Colonic mucosa (tissue), 4 donors: ENCODE measurements at regions not wholly inside any gene's neighbourhood (a gene's known extent, or its start where the extent isn't known, plus 50 kb on each side); places are given as distances from the start of the nearest gene placed in this dataset.

ENCODE experiments used
- DNase-seq: peaks from one replicate; pipeline ENCODE4 v3.0.0-alpha.2; 2020
- H3K27ac ChIP-seq: fragments of 200-600 bp; one replicate; pipeline ENCODE4 v1.8.0; 2021
- H3K27me3 ChIP-seq: fragments of 200-600 bp; one replicate; pipeline ENCODE4 v1.8.0; 2021
- H3K36me3 ChIP-seq: fragments of 200-600 bp; one replicate; pipeline ENCODE4 v1.8.0; 2021
- H3K4me1 ChIP-seq: fragments of 200-600 bp; one replicate; pipeline ENCODE4 v1.8.0; 2021; ENCODE audit warnings: mild to moderate bottlenecking
- H3K4me3 ChIP-seq: fragments of 200-600 bp; one replicate; pipeline ENCODE4 v1.8.0; 2021
- H3K9ac ChIP-seq, 2 donors: one replicate each; pipeline ENCODE4 v1.7.0; 2013; ENCODE audit warnings: control low read depth in 2 of 2, low read depth in 2 of 2, low read length in 2 of 2
- H3K9me3 ChIP-seq: fragments of 200-600 bp; one replicate; pipeline ENCODE4 v1.8.0; 2021
- intact Hi-C: fragments of 100-400 bp; cut with DNase I; formaldehyde crosslinking; loops from one replicate; pipeline ENCODE4 v1.14.1; 2022
- TF ChIP-seq, protein P1 (sequence below): fragments of 200-600 bp; IDR thresholded peaks from one replicate; pipeline ENCODE4 v1.8.0; 2022; ENCODE audit warnings: antibody characterized with exemption, mild to moderate bottlenecking
- donor health status: healthy.
- donor health status: DM: no; HTN: no; CAD: no.
- donor health status: DM: no; HTN: no; CAD: no.

DNA sequence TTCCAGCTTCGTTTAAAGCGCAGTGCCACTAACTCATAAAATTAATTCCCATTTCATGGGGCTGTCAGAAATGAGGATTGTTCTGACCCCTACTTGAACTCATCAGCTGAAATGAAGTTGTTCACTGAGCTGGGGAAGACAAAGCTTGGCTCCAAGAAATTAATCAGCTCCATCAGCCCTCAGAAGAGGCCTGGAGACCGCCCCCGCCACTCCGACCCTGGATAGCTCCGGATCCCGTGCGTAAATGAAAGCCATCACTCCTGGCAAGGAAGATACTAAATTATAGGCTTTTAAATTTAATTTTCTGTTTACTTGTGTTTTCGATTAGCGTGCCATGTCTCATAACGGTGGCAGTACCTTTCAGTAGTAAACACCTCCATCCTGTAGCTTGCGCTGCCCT is 142.8 kb upstream of the IRX2 start:
- H3K4me1 ChIP-seq, result no peaks in the 10 kb centered on the region
- H3K27ac ChIP-seq, result no peak overlapping the region
- no peak overlapping the region for H3K9ac ChIP-seq
- no peaks in the 10 kb centered on the region for H3K27me3 ChIP-seq
- no peaks in the 10 kb centered on the region for H3K9me3 ChIP-seq
- no peak for DNase-seq
- TF ChIP-seq, protein P1, sequence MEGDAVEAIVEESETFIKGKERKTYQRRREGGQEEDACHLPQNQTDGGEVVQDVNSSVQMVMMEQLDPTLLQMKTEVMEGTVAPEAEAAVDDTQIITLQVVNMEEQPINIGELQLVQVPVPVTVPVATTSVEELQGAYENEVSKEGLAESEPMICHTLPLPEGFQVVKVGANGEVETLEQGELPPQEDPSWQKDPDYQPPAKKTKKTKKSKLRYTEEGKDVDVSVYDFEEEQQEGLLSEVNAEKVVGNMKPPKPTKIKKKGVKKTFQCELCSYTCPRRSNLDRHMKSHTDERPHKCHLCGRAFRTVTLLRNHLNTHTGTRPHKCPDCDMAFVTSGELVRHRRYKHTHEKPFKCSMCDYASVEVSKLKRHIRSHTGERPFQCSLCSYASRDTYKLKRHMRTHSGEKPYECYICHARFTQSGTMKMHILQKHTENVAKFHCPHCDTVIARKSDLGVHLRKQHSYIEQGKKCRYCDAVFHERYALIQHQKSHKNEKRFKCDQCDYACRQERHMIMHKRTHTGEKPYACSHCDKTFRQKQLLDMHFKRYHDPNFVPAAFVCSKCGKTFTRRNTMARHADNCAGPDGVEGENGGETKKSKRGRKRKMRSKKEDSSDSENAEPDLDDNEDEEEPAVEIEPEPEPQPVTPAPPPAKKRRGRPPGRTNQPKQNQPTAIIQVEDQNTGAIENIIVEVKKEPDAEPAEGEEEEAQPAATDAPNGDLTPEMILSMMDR, result no peak
- H3K4me3 ChIP-seq, result no peak overlapping the region
- H3K36me3 ChIP-seq, result no peaks in the 10 kb centered on the region
- intact Hi-C loops, result no loop called here

DNA sequence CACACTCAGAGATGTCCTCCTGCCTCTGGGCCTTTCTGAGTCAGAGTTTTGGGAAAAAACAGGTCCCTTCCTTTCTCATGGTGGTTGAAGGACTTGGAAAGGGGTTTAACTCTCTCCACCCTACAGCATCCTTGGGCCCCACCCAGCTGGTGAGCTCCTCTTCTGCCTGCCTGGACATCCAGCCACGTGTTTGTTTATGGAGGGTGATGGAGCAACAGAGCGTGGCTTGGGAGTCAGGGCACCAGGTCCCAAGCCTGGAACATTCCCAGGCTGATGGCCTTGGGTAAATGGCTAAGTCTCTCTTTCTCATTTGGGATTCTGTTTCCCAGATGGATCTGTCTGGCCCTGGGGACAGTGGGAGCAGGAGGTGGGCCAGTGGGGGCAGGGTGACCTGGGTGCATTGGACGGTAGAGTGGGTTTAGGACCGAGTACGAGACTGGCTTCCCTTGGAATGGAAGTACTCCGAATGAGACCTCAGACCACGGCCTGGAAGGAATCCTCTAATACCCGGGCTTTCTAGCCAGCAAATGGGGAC is 141.1 kb upstream of the IRX2 start:
- Histone ChIP-seq H3K9me3 (no peaks in the 10 kb centered on the region), H3K9ac (no peak overlapping the region), H3K4me1 (no peaks in the 10 kb centered on the region), H3K36me3 (no peaks in the 10 kb centered on the region), H3K4me3 (no peak overlapping the region), H3K27ac (no peak overlapping the region), H3K27me3 (no peaks in the 10 kb centered on the region)
- no peak for DNase-seq
- TF ChIP-seq, protein P1, result no peak
- intact Hi-C loops, result no loop called here

DNA sequence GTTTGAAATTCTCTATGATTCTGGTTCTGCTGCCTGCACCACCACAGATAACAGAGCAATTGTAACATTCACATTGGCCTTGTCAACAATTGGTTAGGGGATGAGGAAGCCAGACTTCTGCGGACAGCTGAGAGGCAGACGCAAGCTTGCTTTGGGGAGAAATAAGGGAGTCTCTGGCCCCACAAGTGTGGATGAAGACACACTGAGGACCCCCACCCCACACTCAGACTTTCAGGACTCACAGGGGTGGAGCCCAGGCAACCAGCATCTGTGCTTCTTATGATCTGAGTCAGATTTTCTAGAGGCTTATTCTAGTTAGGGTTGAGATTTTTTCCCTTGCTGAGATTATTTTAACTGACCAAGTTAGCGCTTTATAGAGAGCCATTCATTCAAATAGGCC is 140.3 kb upstream of the IRX2 start:
- intact Hi-C loops, result no loop called here
- Histone ChIP-seq H3K36me3 (no peaks in the 10 kb centered on the region), H3K9ac (no peak overlapping the region), H3K4me3 (no peak overlapping the region), H3K27ac (no peak overlapping the region), H3K4me1 (no peaks in the 10 kb centered on the region), H3K9me3 (no peaks in the 10 kb centered on the region), H3K27me3 (no peaks in the 10 kb centered on the region)
- DNase-seq, result no peak
- TF ChIP-seq, protein P1, result no peak

DNA sequence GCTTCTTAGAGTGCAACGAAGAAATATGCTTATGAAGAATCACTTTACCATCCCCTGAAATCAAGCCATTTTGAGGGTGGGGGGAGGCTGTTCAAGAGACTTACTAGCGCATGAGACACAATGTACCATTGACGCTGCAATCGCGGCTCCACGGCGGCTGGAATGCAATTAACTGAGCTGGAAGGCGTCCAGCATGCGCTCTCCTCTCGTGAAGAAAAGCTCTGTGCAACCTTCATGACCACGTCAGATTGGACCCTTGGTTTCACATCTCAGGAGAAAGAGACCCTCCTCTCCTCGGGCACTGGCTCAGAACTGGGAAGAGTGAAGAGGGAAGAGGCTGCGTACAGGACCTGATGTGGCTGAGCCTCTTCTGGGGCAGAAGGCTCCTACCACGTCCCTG is 138.5 kb upstream of the IRX2 start:
- DNase-seq, result no peak
- intact Hi-C loops, result no loop called here
- Histone ChIP-seq H3K9me3 (no peaks in the 10 kb centered on the region), H3K27ac (no peak overlapping the region), H3K4me1 (no peaks in the 10 kb centered on the region), H3K4me3 (no peak overlapping the region), H3K9ac (no peak overlapping the region), H3K27me3 (no peaks in the 10 kb centered on the region), H3K36me3 (no peaks in the 10 kb centered on the region)
- TF ChIP-seq, protein P1, result no peak

DNA sequence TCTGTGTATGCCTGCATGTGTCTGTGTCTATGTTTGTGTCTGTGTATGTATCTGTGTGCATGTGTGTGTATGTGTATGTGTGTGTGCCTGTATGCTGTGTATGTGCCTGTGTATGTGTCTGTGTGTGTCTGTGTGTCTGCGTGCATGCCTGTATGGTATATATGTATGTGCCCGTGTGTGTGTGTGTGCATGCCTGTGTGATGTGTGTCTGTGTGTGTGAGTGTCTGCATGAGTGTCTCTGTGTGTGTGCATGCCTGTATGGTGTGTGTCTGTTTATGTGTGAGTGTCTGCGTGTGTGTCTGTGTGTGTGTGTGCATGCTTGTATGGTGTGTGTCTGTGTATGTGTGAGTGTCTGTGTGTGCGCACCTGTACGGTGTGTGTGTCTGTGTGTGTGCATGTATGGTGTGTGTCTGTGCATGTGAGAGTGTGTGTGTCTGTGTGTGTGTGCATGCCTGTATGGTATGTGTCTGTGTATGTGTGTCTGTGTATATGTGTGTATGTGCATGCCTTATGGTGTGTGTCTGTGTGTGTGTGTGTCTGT is 137.1 kb upstream of the IRX2 start:
- Histone ChIP-seq H3K9ac (no peak overlapping the region), H3K9me3 (no peaks in the 10 kb centered on the region), H3K4me1 (no peaks in the 10 kb centered on the region), H3K36me3 (no peaks in the 10 kb centered on the region), H3K4me3 (no peak overlapping the region), H3K27me3 (no peaks in the 10 kb centered on the region), H3K27ac (no peak overlapping the region)
- intact Hi-C loops, result no loop called here
- TF ChIP-seq, protein P1, result no peak
- no peak for DNase-seq
